NCI-H187 treated with DMSO at 0.1 percent for 48 hours (cell line): ENCODE measurements at regions not wholly inside any gene's neighbourhood (a gene's known extent, or its start where the extent isn't known, plus 50 kb on each side); places are given as distances from the start of the nearest gene placed in this dataset.

Experiments used
- DNase-seq: peaks from one replicate; lab custom pipeline; 2025; lab: John Stamatoyannopoulos, UW

GRCh38 chr3:30945291-30945690 lies 50.8 kb upstream of the GADL1 start:
- DNase-seq = no peak

GRCh38 chr3:30948426-30948825 lies 54.0 kb upstream of the GADL1 start:
- DNase-seq = no peak

- DNase-seq = no peak
These were observed 57.4 kb upstream of the GADL1 start for GRCh38 chr3:30951826-30952225.

GRCh38 chr3:30952786-30953185 lies 58.3 kb upstream of the GADL1 start:
- DNase-seq = no peak

- DNase-seq = no peak
These were observed 60.0 kb upstream of the GADL1 start for GRCh38 chr3:30954426-30954825.

GRCh38 chr3:30962084-30962483 lies 67.6 kb upstream of the GADL1 start:
- DNase-seq = no peak

GRCh38 chr3:30962493-30962892 lies 68.0 kb upstream of the GADL1 start:
- no peak for DNase-seq

- no peak for DNase-seq
These were observed 68.8 kb upstream of the GADL1 start for GRCh38 chr3:30963223-30963722.

GRCh38 chr3:30964612-30965011 lies 70.2 kb upstream of the GADL1 start:
- no peak for DNase-seq

- no peak for DNase-seq
These were observed 72.4 kb upstream of the GADL1 start for GRCh38 chr3:30966896-30967295.

- no peak for DNase-seq
These were observed 75.7 kb upstream of the GADL1 start for GRCh38 chr3:30970183-30970582.

- DNase-seq = no peak
These were observed 78.0 kb upstream of the GADL1 start for GRCh38 chr3:30972449-30972848.

- no peak for DNase-seq
These were observed 79.6 kb upstream of the GADL1 start for GRCh38 chr3:30974071-30974470.

GRCh38 chr3:30977592-30977991 lies 83.1 kb upstream of the GADL1 start:
- no peak for DNase-seq

GRCh38 chr3:30980993-30981392 lies 86.5 kb upstream of the GADL1 start:
- DNase-seq = no peak

- DNase-seq = no peak
These were observed 88.1 kb upstream of the GADL1 start for GRCh38 chr3:30982416-30983075.

- DNase-seq = no peak
These were observed 90.6 kb upstream of the GADL1 start for GRCh38 chr3:30984855-30985749.

- no peak for DNase-seq
These were observed 92.1 kb upstream of the GADL1 start for GRCh38 chr3:30986551-30986950.

GRCh38 chr3:30988769-30989168 lies 94.3 kb upstream of the GADL1 start:
- DNase-seq = no peak

GRCh38 chr3:30989276-30990030 lies 95.0 kb upstream of the GADL1 start:
- DNase-seq = no peak

GRCh38 chr3:30996467-30996866 lies 102.0 kb upstream of the GADL1 start:
- no peak for DNase-seq

GRCh38 chr3:31002730-31003129 lies 108.3 kb upstream of the GADL1 start:
- no peak for DNase-seq
